ENCODE measurements at regions not wholly inside any gene's neighbourhood (a gene's known extent, or its start where the extent isn't known, plus 50 kb on each side); places are given as distances from the start of the nearest gene placed in this dataset.

GRCh38 chr15:89023311-89023961 lies 64.8 kb upstream of the ABHD2 start:
- no peak overlapping the region for H3K4me2 ChIP-seq (ENCODE audit: insufficient read depth, low read length)
- no peaks in the 10 kb centered on the region for H4K20me1 ChIP-seq (replicated peaks; ENCODE audit: control insufficient read depth, insufficient read depth, low read length)
- BruUV-seq (replicated peaks) = no TSS peak
- no peak for DNase-seq (ENCODE audit: extremely low read depth in 1 of 4, low spot score in 3 of 4)
- peaks cover 2 to 6% of the 10 kb centered on the region in 2 experiments; a peak in 1 of 5 replicates for H3K4me1 ChIP-seq (replicated peaks in 1 of 2; ENCODE audit: control insufficient read depth in 2 of 2, insufficient read depth in 2 of 2, low read length in 2 of 2)
- no peaks in the 10 kb centered on the region for H3K36me3 ChIP-seq (ENCODE audit: control insufficient read depth, insufficient read depth, low read length)
- in situ Hi-C loops (cut with MboI) (no loop called here), intact Hi-C loops (cut with micrococcal nuclease) (no loop called here)
- FAIRE-seq = no peak
- ATAC-seq = no peak
- H3K27me3 ChIP-seq (ENCODE audit: control insufficient read depth in 2 of 2, insufficient read depth in 2 of 2, low read length in 2 of 2) = no peaks in the 10 kb centered on the region
- H3K27ac ChIP-seq (ENCODE audit: extremely low read depth, low read depth, low read length) = no peak overlapping the region
- ChIA-PET POLR2A (no interaction called here), CTCF (ENCODE audit: low intra/inter-chr PET ratio) (no interaction called here)
- H2AFZ ChIP-seq (ENCODE audit: low read depth, low read length) = no peak overlapping the region
- WGBS (ENCODE audit: insufficient coverage, low coverage, missing lambda C conversion rate) = 36% methylated on average over 8 of the region's 8 CpGs
- TF ChIP-seq ZNF780A (CRISPR knock-in tag; IDR thresholded peaks at IDR 0.05) (no peak), ZNF347 (CRISPR knock-in tag; IDR thresholded peaks at IDR 0.05; ENCODE audit: low read depth) (no peak), ZKSCAN3 (CRISPR knock-in tag; IDR thresholded peaks at IDR 0.05) (no peak), SIN3B (IDR thresholded peaks at IDR 0.05; ENCODE audit: low read depth) (no peak), IRF9 (tag; IDR thresholded peaks at IDR 0.05) (no peak), TGIF2 (CRISPR knock-in tag; IDR thresholded peaks at IDR 0.05) (no peak), ZNF354B (CRISPR knock-in tag; IDR thresholded peaks at IDR 0.05) (no peak), GMEB1 (CRISPR knock-in tag; IDR thresholded peaks at IDR 0.05) (no peak), USF1 (CRISPR knock-in tag; IDR thresholded peaks at IDR 0.05) (no peak), CBFB (CRISPR knock-in tag; IDR thresholded peaks at IDR 0.05) (no peak)
- no peak overlapping the region for H3K4me3 ChIP-seq
- no peak overlapping the region for H3K9ac ChIP-seq (ENCODE audit: insufficient read depth in 1 of 2, low read depth in 2 of 2, low read length in 2 of 2)
- no peaks in the 10 kb centered on the region for H3K9me3 ChIP-seq (replicated peaks; ENCODE audit: control insufficient read depth, insufficient read depth, low read depth, low read length)
- no peaks in the 10 kb centered on the region for H3K9me1 ChIP-seq (ENCODE audit: control insufficient read depth, insufficient read depth, low read length)
- no peaks in the 10 kb centered on the region for H3K79me2 ChIP-seq (ENCODE audit: control insufficient read depth, insufficient read depth, low read length)

Data from K562 (cell line).